WTC11 (cell line): ENCODE measurements at regions not wholly inside any gene's neighbourhood (a gene's known extent, or its start where the extent isn't known, plus 50 kb on each side); places are given as distances from the start of the nearest gene placed in this dataset.
A peak's percentile ranks its signal among the peaks of the same experiment; 100 is the strongest.

Experiments used
- ATAC-seq: fragments of 200-7000 bp; cut with Tn5 transposase; 2 replicates; pipeline ENCODE4 v1.10.0; 2021; ENCODE audit warnings: mild to moderate bottlenecking, moderate library complexity
- CTCF ChIA-PET: fragments of 300-600 bp; sonication (Branson Sonifier 250); formaldehyde crosslinking; loops from one replicate; lab custom pipeline; 2021; ENCODE audit warnings: antibody characterized with exemption; lab: Charles Lee
- POLR2A ChIA-PET: fragments of 350-600 bp; sonication (Branson Sonifier 250); formaldehyde crosslinking; loops from one replicate; lab custom pipeline; 2021; ENCODE audit warnings: antibody characterized with exemption; lab: Charles Lee
- DNase-seq: peaks from one replicate; pipeline ENCODE4 v3.0.0; 2021; ENCODE audit warnings: low spot score
- H3K27ac Mint-ChIP-seq: 2 replicates; pipeline ENCODE4 v1.8.0; 2021; ENCODE audit warnings: mixed read lengths
- H3K27me3 Mint-ChIP-seq: 2 replicates; pipeline ENCODE4 v1.8.0; 2021; ENCODE audit warnings: low read depth, mild to moderate bottlenecking, moderate library complexity, mixed read lengths
- H3K36me3 Mint-ChIP-seq: 2 replicates; pipeline ENCODE4 v1.8.0; 2021; ENCODE audit warnings: mixed read lengths
- H3K4me1 Mint-ChIP-seq: 2 replicates; pipeline ENCODE4 v1.8.0; 2022; ENCODE audit warnings: mixed read lengths
- H3K4me3 Mint-ChIP-seq: 2 replicates; pipeline ENCODE4 v1.8.0; 2021; ENCODE audit warnings: mild to moderate bottlenecking, moderate library complexity, mixed read lengths
- H3K9me3 Mint-ChIP-seq: 2 replicates; pipeline ENCODE4 v1.8.0; 2021; ENCODE audit warnings: mixed read lengths
- CDX4 ChIP-seq: fragments of 250-450 bp; sonication (Bioruptor Pico); IDR thresholded peaks from 2 replicates; pipeline ENCODE4 v1.9.0; 2021; ENCODE audit warnings: moderate library complexity, mild to moderate bottlenecking, inconsistent platforms, borderline replicate concordance
- CREB1 ChIP-seq: sonication (generic); formaldehyde crosslinking; IDR thresholded peaks from 2 replicates; pipeline ENCODE4 v1.8.0; 2023; ENCODE audit warnings: mild to moderate bottlenecking, missing genetic modification reagents
- CREM ChIP-seq: sonication (generic); formaldehyde crosslinking; IDR thresholded peaks from 2 replicates; pipeline ENCODE4 v1.8.1; 2022; ENCODE audit warnings: mild to moderate bottlenecking, missing genetic modification reagents, moderate library complexity
- E2F4 ChIP-seq: sonication (generic); formaldehyde crosslinking; IDR thresholded peaks from 2 replicates; pipeline ENCODE4 v1.8.1; 2022; ENCODE audit warnings: low read depth, mild to moderate bottlenecking, moderate library complexity, missing genetic modification reagents, borderline replicate concordance
- ELF4 ChIP-seq: sonication (generic); formaldehyde crosslinking; IDR thresholded peaks from 2 replicates; pipeline ENCODE4 v1.8.1; 2022; ENCODE audit warnings: low read depth, mild to moderate bottlenecking, moderate library complexity, missing genetic modification reagents
- FOXK1 ChIP-seq: sonication (generic); formaldehyde crosslinking; IDR thresholded peaks from 2 replicates; pipeline ENCODE4 v1.8.0; 2022; ENCODE audit warnings: mild to moderate bottlenecking, moderate library complexity, missing genetic modification reagents
- HMGXB4 ChIP-seq: sonication (generic); formaldehyde crosslinking; IDR thresholded peaks from 2 replicates; pipeline ENCODE4 v1.8.1; 2023; ENCODE audit warnings: mild to moderate bottlenecking, moderate library complexity, missing genetic modification reagents
- JAZF1 ChIP-seq: fragments of 250-450 bp; sonication (Bioruptor Pico); IDR thresholded peaks from 2 replicates; pipeline ENCODE4 v1.9.0; 2021; ENCODE audit warnings: moderate library complexity, mild to moderate bottlenecking, inconsistent platforms
- MYBL2 ChIP-seq: sonication (generic); formaldehyde crosslinking; IDR thresholded peaks from 2 replicates; pipeline ENCODE4 v1.8.1; 2023; ENCODE audit warnings: mild to moderate bottlenecking, moderate library complexity, missing genetic modification reagents
- NFYB ChIP-seq: sonication (generic); formaldehyde crosslinking; conservative IDR thresholded peaks from 2 replicates; pipeline ENCODE4 v1.8.0; 2022; ENCODE audit warnings: low read depth, missing genetic modification reagents
- NR3C1 ChIP-seq: sonication (generic); formaldehyde crosslinking; conservative IDR thresholded peaks from 2 replicates; pipeline ENCODE4 v1.8.1; 2023; ENCODE audit warnings: low read depth, mild to moderate bottlenecking, missing genetic modification reagents
- RORB ChIP-seq: fragments of 250-450 bp; sonication (Bioruptor Pico); IDR thresholded peaks from 2 replicates; pipeline ENCODE4 v1.9.0; 2021; ENCODE audit warnings: mild to moderate bottlenecking
- SP1 ChIP-seq: sonication (generic); formaldehyde crosslinking; conservative IDR thresholded peaks from 2 replicates; pipeline ENCODE4 v1.8.1; 2022; ENCODE audit warnings: missing genetic modification reagents
- TEAD4 ChIP-seq: sonication (generic); formaldehyde crosslinking; IDR thresholded peaks from 2 replicates; pipeline ENCODE4 v1.8.0; 2022; ENCODE audit warnings: mild to moderate bottlenecking, missing genetic modification reagents
- ZNF232 ChIP-seq: sonication (generic); formaldehyde crosslinking; IDR thresholded peaks from 2 replicates; pipeline ENCODE4 v1.8.0; 2022; ENCODE audit warnings: mild to moderate bottlenecking, missing genetic modification reagents
- ZNF263 ChIP-seq: sonication (generic); formaldehyde crosslinking; IDR thresholded peaks from 2 replicates; pipeline ENCODE4 v1.8.1; 2022; ENCODE audit warnings: low read depth, mild to moderate bottlenecking, moderate library complexity, missing genetic modification reagents
- ZNF416 ChIP-seq: fragments of 250-450 bp; sonication (Bioruptor Pico); IDR thresholded peaks from 2 replicates; pipeline ENCODE4 v1.9.0; 2021; ENCODE audit warnings: mild to moderate bottlenecking, inconsistent platforms
- ZNF423 ChIP-seq: fragments of 250-450 bp; sonication (Bioruptor Pico); IDR thresholded peaks from 2 replicates; pipeline ENCODE4 v2.1.2; 2022; ENCODE audit warnings: mild to moderate bottlenecking, moderate library complexity
- ZNF512 ChIP-seq: sonication (generic); formaldehyde crosslinking; IDR thresholded peaks from 2 replicates; pipeline ENCODE4 v1.8.1; 2022; ENCODE audit warnings: missing genetic modification reagents, borderline replicate concordance
- ZSCAN18 ChIP-seq: fragments of 250-450 bp; sonication (Bioruptor Pico); IDR thresholded peaks from 2 replicates; pipeline ENCODE4 v2.1.2; 2022; ENCODE audit warnings: mild to moderate bottlenecking, moderate library complexity

- DNase-seq = no peak
- Mint-ChIP-seq H3K27me3 (peaks cover 22% of the 10 kb centered on the region), H3K4me1 (peaks cover 6% of the 10 kb centered on the region; the same call in 1 of the 2 replicates), H3K27ac (no peak overlapping the region), H3K4me3 (no peak overlapping the region), H3K9me3 (peaks cover 13% of the 10 kb centered on the region), H3K36me3 (peaks cover 7% of the 10 kb centered on the region)
- no peak for TF ChIP-seq ELF4
- TF ChIP-seq ZNF512 = peak; percentile 68; the same call in 1 of the 2 replicates
- no peak for TF ChIP-seq NR3C1 (CRISPR knock-in tag)
- TF ChIP-seq JAZF1 (CRISPR knock-in tag) = no peak
- CTCF ChIA-PET = no interaction called here
- POLR2A ChIA-PET = no interaction called here
- ATAC-seq = no peak
Measured at GRCh38 chr7:69134316-69134715, 464.0 kb upstream of the AUTS2 start.

- DNase-seq (no peak), ATAC-seq (no peak)
- H3K27ac Mint-ChIP-seq = no peak overlapping the region
- TF ChIP-seq CREB1 (CRISPR knock-in tag) = no peak
- no peak for TF ChIP-seq SP1 (CRISPR knock-in tag)
- TF ChIP-seq E2F4 (CRISPR knock-in tag) = no peak
- no peak for TF ChIP-seq ZNF416 (CRISPR knock-in tag)
- no peak for TF ChIP-seq ZNF423 (CRISPR knock-in tag)
- no peak for TF ChIP-seq CREM
- TF ChIP-seq ZNF263 = no peak
- no peak for TF ChIP-seq TEAD4
- no peak for TF ChIP-seq HMGXB4 (CRISPR knock-in tag)
- no peak for TF ChIP-seq MYBL2 (CRISPR knock-in tag)
- no peak for TF ChIP-seq ZNF232
- TF ChIP-seq FOXK1 (CRISPR knock-in tag) = no peak
- no peak for TF ChIP-seq ZSCAN18 (CRISPR knock-in tag)
- TF ChIP-seq NFYB (CRISPR knock-in tag) = no peak
- TF ChIP-seq RORB (CRISPR knock-in tag) = no peak
- no peak for TF ChIP-seq CDX4 (CRISPR knock-in tag)
- no peaks in the 10 kb centered on the region for H3K4me1 Mint-ChIP-seq
- no peak overlapping the region for H3K4me3 Mint-ChIP-seq
- CTCF ChIA-PET = no interaction called here
- POLR2A ChIA-PET = no interaction called here
- no peaks in the 10 kb centered on the region for H3K36me3 Mint-ChIP-seq
- H3K27me3 Mint-ChIP-seq = peaks cover 4% of the 10 kb centered on the region; the same call in 1 of the 2 replicates
- H3K9me3 Mint-ChIP-seq = peaks cover 15% of the 10 kb centered on the region
Measured at GRCh38 chr7:69147631-69148030, 450.6 kb upstream of the AUTS2 start.
